BE2C (cell line): ENCODE measurements at regions not wholly inside any gene's neighbourhood (a gene's known extent, or its start where the extent isn't known, plus 50 kb on each side); places are given as distances from the start of the nearest gene placed in this dataset.

Source experiments
- DNase-seq: peaks from one replicate; pipeline ENCODE4 v3.0.0-alpha.2; 2020
- H3K27me3 ChIP-seq: fragments of 250-450 bp; sonication (Bioruptor Pico); 2 replicates; pipeline ENCODE4 v1.5.1; 2020; ENCODE audit warnings: mild to moderate bottlenecking
- H3K36me3 ChIP-seq: fragments of 250-450 bp; sonication (Bioruptor Pico); 2 replicates; pipeline ENCODE4 v1.5.1; 2020; ENCODE audit warnings: mild to moderate bottlenecking
- H3K4me1 ChIP-seq: fragments of 250-450 bp; sonication (Bioruptor Pico); 2 replicates; pipeline ENCODE4 v1.5.1; 2020
- H3K4me3 ChIP-seq: 2 replicates; pipeline ENCODE4 v1.5.1; 2011; ENCODE audit warnings: low read depth, low read length
- H3K9me3 ChIP-seq: fragments of 250-450 bp; sonication (Bioruptor Pico); 2 replicates; pipeline ENCODE4 v1.5.1; 2020
- TF ChIP-seq, protein P1 (sequence below): IDR thresholded peaks from 2 replicates; pipeline ENCODE4 v1.5.1; 2012; ENCODE audit warnings: mild to moderate bottlenecking, low read depth, low read length

- no peak for DNase-seq
Measured at GRCh38 chr4:42296196-42296595, 101.1 kb upstream of the SHISA3 start.

DNA sequence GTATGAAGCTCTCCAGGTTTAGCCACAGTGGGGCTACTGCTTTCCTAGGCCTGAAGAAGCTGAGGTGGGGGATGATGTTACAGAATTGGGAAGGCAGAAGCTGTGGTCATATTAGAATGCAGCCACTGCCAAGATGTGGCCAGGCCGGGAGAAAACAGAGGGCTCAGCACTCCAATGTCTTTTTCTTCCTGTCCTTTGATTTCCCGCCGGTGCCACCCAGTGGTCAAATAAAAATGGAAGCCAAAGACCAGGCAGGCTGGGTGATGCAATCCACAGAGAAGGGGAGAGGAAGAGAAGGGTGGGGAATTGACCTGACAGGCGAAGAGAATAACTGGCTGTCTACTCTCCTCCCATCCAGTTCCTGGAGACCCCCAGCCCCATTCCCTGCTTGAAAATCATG, 94.9 kb upstream of the SHISA3 start:
- H3K36me3 ChIP-seq = no peaks in the 10 kb centered on the region
- H3K27me3 ChIP-seq = no peaks in the 10 kb centered on the region
- TF ChIP-seq, protein P1, sequence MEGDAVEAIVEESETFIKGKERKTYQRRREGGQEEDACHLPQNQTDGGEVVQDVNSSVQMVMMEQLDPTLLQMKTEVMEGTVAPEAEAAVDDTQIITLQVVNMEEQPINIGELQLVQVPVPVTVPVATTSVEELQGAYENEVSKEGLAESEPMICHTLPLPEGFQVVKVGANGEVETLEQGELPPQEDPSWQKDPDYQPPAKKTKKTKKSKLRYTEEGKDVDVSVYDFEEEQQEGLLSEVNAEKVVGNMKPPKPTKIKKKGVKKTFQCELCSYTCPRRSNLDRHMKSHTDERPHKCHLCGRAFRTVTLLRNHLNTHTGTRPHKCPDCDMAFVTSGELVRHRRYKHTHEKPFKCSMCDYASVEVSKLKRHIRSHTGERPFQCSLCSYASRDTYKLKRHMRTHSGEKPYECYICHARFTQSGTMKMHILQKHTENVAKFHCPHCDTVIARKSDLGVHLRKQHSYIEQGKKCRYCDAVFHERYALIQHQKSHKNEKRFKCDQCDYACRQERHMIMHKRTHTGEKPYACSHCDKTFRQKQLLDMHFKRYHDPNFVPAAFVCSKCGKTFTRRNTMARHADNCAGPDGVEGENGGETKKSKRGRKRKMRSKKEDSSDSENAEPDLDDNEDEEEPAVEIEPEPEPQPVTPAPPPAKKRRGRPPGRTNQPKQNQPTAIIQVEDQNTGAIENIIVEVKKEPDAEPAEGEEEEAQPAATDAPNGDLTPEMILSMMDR = peak; percentile 63
- H3K4me1 ChIP-seq = peaks cover 30% of the 10 kb centered on the region
- H3K4me3 ChIP-seq = no peak overlapping the region
- peak; percentile 79 for DNase-seq
- no peaks in the 10 kb centered on the region for H3K9me3 ChIP-seq

More at GRCh38 chr4:42296196-42296595, 101.1 kb upstream of the SHISA3 start:
- H3K4me1 ChIP-seq = no peaks in the 10 kb centered on the region
- TF ChIP-seq, protein P1 = no peak
- H3K36me3 ChIP-seq = no peaks in the 10 kb centered on the region
- H3K4me3 ChIP-seq = no peak overlapping the region
- H3K9me3 ChIP-seq = no peaks in the 10 kb centered on the region
- no peaks in the 10 kb centered on the region for H3K27me3 ChIP-seq

DNA sequence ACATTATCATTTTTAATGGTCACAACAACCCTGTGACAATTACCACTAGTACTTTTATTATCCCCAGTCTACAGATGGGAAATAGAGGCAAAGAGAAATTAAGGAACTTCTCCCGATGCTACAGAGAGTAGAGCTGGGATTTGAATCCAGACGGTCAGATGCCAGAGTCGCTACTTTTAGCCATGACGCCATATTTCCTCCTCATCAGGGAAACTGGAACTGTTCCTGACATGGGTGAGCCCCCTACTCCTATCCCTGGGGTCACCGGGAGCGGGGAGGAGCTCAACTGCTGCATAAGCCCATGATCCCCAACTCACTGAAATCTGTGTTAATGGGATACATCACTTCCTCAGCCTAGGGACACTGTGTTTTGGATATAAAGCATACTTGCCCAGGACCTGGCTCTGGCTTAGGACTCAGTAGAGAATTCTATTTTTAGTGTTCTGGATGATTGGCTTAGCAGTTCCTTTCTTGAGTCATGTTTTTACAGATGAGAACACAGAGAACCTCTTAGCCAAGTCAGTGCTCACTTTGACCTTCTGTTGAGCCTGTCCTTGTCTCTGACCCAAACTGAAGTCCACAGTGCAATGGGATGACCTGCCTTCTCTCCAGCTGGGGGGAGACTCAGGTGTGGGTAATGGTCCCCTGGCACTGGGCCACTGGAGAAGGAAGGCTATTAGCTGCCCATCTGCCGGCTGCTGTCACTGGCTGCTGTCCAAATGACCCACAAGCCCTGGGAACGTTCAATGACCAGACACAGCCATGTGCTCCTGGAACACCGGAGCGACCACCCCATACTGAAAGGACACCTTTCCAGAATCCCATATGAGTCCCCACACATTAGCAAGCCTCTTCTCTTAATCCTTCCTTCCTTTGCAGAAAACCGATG, 90.8 kb upstream of the SHISA3 start:
- Histone ChIP-seq H3K4me1 (peaks cover 63% of the 10 kb centered on the region), H3K36me3 (no peaks in the 10 kb centered on the region), H3K9me3 (no peaks in the 10 kb centered on the region), H3K4me3 (0 out of 2 replicates have a peak overlapping the region, but pooled peaks have one; percentile 4), H3K27me3 (no peaks in the 10 kb centered on the region)
- DNase-seq = peak; percentile 92
- TF ChIP-seq, protein P1 = no peak

GRCh38 chr4:42308247-42308646, 89.0 kb upstream of the SHISA3 start:
- Histone ChIP-seq H3K27me3 (no peaks in the 10 kb centered on the region), H3K4me1 (peaks cover 63% of the 10 kb centered on the region), H3K4me3 (no peak overlapping the region), H3K9me3 (no peaks in the 10 kb centered on the region), H3K36me3 (no peaks in the 10 kb centered on the region)
- DNase-seq = no peak
- TF ChIP-seq, protein P1 = no peak

DNA sequence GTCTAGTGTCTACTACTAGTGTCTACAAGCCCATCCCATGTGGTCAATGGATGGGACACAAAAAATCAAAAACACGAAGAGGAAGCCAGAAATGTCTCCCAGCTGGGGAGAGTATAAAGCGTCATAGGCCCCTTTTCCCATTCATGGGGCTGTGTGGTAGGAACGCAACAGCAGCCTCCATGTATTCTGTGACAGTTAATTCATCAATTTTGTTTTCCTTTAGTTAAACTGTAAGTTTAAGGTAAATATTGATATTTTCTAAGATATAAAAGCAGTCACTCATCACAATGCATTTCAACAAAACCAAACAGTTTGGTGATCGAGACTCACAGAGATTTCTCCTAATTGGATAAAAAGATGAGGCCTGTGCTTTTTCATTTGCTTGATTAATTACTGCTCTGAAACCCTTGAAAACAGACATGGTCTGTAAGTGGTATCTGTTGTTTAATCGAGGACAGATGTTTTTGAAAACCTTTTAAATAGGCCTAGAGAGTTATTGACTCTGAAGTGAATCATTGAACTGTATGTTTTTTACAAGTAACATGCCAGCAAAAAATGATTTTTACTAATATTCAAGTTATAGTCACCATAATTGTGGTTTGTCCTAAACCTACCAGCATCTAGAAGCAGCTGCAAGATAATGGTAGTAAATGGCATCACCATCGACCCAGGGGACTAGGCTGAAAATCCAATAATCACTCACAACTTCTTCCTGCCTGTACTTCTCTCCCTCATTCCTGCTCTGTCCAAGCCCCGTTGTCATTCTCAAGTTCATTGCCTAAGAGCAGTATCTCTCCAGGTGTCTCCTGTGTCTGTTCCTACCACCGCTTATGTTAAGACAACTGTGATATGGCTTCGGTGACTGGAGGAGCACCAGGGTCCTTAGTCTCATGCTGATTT, 87.7 kb upstream of the SHISA3 start:
- Histone ChIP-seq H3K36me3 (no peaks in the 10 kb centered on the region), H3K4me3 (peak overlapping the region; percentile 42), H3K9me3 (no peaks in the 10 kb centered on the region), H3K4me1 (peaks cover 60% of the 10 kb centered on the region), H3K27me3 (no peaks in the 10 kb centered on the region)
- DNase-seq = peak; percentile 64
- TF ChIP-seq, protein P1 = no peak
